ENCODE measurements at regions not wholly inside any gene's neighbourhood (a gene's known extent, or its start where the extent isn't known, plus 50 kb on each side); places are given as distances from the start of the nearest gene placed in this dataset.
"Not testable (repeated sequence)": the region's sequence is repeated elsewhere in the genome, so short reads cannot be mapped to it uniquely, and the experiment has no call there.

- DNase-seq = not testable (repeated sequence)
These were observed 237.4 kb upstream of the PRSS58 start for GRCh38 chr7:142495301-142495700.

- DNase-seq = no peak
These were observed 236.2 kb upstream of the PRSS58 start for GRCh38 chr7:142494021-142494420.

- no peak for DNase-seq
These were observed 231.0 kb upstream of the PRSS58 start for GRCh38 chr7:142488842-142489241.

- DNase-seq = no peak
These were observed 230.3 kb upstream of the PRSS58 start for GRCh38 chr7:142488036-142488633.

- not testable (repeated sequence) for DNase-seq
These were observed 229.7 kb upstream of the PRSS58 start for GRCh38 chr7:142487565-142487964.

- DNase-seq = no peak
These were observed 229.3 kb upstream of the PRSS58 start for GRCh38 chr7:142487124-142487523.

GRCh38 chr7:142485617-142486226, 227.9 kb upstream of the PRSS58 start:
- no peak for DNase-seq

GRCh38 chr7:142483659-142484317, 225.9 kb upstream of the PRSS58 start:
- DNase-seq = no peak

GRCh38 chr7:142482891-142483658, 225.2 kb upstream of the PRSS58 start:
- DNase-seq = no peak

- DNase-seq = no peak
These were observed 223.7 kb upstream of the PRSS58 start for GRCh38 chr7:142481548-142481947.

GRCh38 chr7:142478479-142479220, 220.8 kb upstream of the PRSS58 start:
- DNase-seq = no peak

GRCh38 chr7:142477801-142478200, 219.9 kb upstream of the PRSS58 start:
- DNase-seq = not testable (repeated sequence)

GRCh38 chr7:142477079-142477651, 219.3 kb upstream of the PRSS58 start:
- DNase-seq = no peak

- no peak for DNase-seq
These were observed 218.2 kb upstream of the PRSS58 start for GRCh38 chr7:142476077-142476476.

GRCh38 chr7:142471820-142472219, 214.0 kb upstream of the PRSS58 start:
- no peak for DNase-seq

- DNase-seq = no peak
These were observed 212.6 kb upstream of the PRSS58 start for GRCh38 chr7:142470544-142470830.

- no peak for DNase-seq
These were observed 212.1 kb upstream of the PRSS58 start for GRCh38 chr7:142469696-142470543.

GRCh38 chr7:142468871-142469665, 211.2 kb upstream of the PRSS58 start:
- no peak for DNase-seq

GRCh38 chr7:142467056-142467655, 209.3 kb upstream of the PRSS58 start:
- not testable (repeated sequence) for DNase-seq

GRCh38 chr7:142463401-142463850, 205.6 kb upstream of the PRSS58 start:
- DNase-seq = no peak

Data from NCI-H2029 (cell line).